ENCODE measurements at regions not wholly inside any gene's neighbourhood (a gene's known extent, or its start where the extent isn't known, plus 50 kb on each side); places are given as distances from the start of the nearest gene placed in this dataset.

DNA sequence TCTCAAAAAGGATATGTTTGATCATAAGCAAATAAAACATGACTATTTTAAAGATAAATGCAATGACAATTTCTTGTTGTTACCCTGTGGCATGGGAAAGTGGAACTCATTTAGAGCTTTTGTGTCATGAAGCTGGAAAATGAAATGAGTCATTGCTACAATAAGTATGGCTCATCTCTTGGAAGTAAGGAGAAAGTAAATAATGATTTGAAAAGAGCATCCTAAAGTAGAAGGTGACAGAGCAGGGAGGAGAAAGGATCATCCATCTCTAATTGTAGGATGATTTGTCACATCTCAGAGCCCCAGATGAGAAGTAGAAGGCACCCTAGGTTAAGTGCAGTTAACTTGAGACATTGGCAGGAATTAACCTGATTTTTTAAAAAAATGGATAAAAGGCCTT lies 200.5 kb downstream of the CPS1 start:
- TF ChIP-seq, protein P1, sequence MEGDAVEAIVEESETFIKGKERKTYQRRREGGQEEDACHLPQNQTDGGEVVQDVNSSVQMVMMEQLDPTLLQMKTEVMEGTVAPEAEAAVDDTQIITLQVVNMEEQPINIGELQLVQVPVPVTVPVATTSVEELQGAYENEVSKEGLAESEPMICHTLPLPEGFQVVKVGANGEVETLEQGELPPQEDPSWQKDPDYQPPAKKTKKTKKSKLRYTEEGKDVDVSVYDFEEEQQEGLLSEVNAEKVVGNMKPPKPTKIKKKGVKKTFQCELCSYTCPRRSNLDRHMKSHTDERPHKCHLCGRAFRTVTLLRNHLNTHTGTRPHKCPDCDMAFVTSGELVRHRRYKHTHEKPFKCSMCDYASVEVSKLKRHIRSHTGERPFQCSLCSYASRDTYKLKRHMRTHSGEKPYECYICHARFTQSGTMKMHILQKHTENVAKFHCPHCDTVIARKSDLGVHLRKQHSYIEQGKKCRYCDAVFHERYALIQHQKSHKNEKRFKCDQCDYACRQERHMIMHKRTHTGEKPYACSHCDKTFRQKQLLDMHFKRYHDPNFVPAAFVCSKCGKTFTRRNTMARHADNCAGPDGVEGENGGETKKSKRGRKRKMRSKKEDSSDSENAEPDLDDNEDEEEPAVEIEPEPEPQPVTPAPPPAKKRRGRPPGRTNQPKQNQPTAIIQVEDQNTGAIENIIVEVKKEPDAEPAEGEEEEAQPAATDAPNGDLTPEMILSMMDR (IDR thresholded peaks at IDR 0.05), result no peak
- no peak for TF ChIP-seq EZH2phosphoT487 (IDR thresholded peaks at IDR 0.05)
